ENCODE measurements at regions not wholly inside any gene's neighbourhood (a gene's known extent, or its start where the extent isn't known, plus 50 kb on each side); places are given as distances from the start of the nearest gene placed in this dataset.
"Not testable (repeated sequence)": the region's sequence is repeated elsewhere in the genome, so short reads cannot be mapped to it uniquely, and the experiment has no call there.

DNA sequence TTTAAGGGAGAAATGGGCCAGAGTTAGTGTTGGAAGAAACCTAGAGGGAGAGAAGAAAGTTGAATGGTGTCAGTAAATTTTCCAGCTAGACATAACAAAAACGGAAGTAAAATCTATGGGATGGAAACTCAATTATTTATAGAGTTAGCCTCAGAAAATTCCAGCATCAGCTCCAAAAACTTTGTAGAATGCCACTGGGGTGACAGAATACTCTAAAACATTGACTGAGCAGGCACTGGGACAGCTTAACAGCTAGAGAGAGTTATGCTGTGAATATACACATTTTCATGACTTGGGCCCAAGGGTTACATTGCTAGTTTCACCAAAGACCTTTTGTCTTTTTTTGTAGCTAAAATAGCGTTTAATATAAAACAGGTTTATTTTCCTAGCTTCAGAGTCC is 226.3 kb downstream of the PHLDA1 start:
- no peak for DNase-seq (ENCODE audit: low spot score)

DNA sequence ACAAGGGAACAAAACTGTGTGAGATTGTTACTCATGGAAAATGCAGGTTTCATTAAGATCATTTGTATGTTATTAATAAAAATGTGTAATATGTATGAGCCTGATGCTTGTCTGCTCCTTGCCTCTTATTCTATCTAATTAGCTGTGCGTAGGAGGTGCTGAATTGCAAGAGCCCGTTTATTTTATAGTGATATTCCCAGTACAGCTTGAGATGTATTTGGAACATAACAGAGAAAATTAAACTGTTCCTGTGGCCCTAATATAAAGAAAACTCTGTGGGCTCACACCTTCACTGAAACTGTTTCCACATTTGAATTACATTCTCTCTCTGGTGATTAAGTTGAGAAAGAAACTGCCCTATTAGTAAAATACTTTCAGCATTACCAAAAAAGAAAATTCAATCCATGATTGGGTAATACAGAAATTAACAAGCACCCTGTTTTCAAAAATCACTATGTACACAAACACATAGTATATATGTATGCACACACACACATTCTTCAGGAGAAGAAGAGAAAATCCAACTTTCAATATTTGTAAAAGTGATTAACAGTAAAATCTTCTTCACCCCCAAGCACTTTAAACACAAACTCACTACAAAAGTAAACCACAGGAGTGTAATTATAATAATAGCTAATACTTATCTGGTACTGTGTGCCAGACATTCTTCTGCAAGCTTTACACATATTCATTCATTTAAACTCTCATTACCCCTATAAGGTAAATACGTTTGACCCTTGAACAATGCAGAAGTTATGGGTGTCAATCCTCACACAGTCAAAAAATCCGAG is 233.2 kb downstream of the PHLDA1 start:
- no peak for DNase-seq (ENCODE audit: low spot score)

- no peak for DNase-seq (ENCODE audit: low spot score)
These were observed 236.5 kb downstream of the PHLDA1 start for GRCh38 chr12:75795125-75795524.

- DNase-seq (ENCODE audit: low spot score), result no peak
These were observed 238.9 kb downstream of the PHLDA1 start for GRCh38 chr12:75792687-75793086.

GRCh38 chr12:75790219-75790618 is 241.4 kb downstream of the PHLDA1 start:
- DNase-seq (ENCODE audit: low spot score), result no peak

DNA sequence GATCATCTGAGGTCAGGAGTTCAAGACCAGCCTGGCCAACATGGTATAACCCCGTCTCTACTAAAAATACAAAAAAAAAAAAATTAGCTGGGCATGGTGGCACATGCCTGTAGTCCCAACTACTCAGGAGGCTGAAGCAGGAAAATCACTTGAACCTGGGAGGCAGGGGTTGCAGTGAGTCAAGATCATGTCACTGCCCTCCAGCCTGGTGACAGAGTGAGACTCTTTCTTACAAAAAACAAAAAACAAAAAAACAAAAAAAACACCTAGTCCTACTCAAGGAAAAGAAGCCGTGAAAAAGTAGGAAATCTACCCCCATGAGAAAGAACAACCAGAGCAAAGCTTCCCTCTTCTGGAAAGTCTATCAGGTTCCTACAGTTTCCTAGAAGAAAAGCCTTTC is 244.4 kb downstream of the PHLDA1 start:
- not testable (repeated sequence) for DNase-seq (ENCODE audit: low spot score)

- DNase-seq (ENCODE audit: low spot score), result no peak
These were observed 245.5 kb downstream of the PHLDA1 start for GRCh38 chr12:75786070-75786469.

DNA sequence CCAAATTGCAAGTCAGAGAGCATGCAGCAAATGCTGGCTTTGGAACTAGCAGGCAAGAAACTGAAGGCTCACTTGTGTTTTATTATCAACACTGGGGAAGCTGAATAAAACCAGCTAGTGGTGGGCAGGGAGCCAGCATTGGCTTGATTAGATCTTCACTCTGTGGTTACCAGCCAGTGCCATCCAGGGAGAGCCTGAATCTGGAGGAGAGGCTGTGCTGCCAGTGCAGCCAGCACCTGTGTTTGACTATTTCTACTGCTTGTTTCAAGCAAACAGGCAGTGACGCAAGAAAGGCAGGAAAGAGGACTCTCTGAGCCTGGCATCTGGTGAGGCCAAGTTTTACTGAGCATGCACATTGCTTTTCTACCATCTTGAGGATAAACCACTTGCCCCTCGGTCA is 247.0 kb downstream of the PHLDA1 start:
- no peak for DNase-seq (ENCODE audit: low spot score)

GRCh38 chr12:75783093-75783877 is 248.3 kb downstream of the PHLDA1 start:
- no peak for DNase-seq (ENCODE audit: low spot score)

GRCh38 chr12:75782069-75782581 is 249.5 kb downstream of the PHLDA1 start:
- no peak for DNase-seq (ENCODE audit: low spot score)

DNA sequence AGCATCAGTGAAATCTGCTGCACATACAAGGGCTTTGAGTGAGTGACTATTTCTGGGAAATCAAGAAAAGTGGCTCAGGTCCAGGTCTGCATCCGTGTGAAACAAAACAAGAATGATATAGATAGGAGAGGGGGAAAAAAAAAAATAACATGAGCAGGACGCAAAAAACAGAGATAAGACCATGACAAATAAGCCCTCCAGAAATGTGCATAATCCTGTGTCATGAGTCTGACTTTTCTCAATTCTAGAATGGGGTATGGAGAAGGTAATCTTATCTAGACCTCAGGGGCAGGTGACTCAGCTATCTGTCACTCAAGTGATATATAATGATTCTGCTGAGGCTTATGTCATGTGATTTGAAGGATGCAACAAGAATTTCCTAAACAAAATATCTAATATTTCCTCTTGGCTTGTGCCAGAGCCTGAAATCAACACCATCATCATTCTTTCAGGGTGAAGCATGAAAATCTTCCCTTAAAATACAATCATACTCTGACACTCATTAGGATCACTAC is 250.0 kb downstream of the PHLDA1 start:
- DNase-seq (ENCODE audit: low spot score), result no peak

- no peak for DNase-seq (ENCODE audit: low spot score)
These were observed 251.6 kb downstream of the PHLDA1 start for GRCh38 chr12:75779891-75780496.

DNA sequence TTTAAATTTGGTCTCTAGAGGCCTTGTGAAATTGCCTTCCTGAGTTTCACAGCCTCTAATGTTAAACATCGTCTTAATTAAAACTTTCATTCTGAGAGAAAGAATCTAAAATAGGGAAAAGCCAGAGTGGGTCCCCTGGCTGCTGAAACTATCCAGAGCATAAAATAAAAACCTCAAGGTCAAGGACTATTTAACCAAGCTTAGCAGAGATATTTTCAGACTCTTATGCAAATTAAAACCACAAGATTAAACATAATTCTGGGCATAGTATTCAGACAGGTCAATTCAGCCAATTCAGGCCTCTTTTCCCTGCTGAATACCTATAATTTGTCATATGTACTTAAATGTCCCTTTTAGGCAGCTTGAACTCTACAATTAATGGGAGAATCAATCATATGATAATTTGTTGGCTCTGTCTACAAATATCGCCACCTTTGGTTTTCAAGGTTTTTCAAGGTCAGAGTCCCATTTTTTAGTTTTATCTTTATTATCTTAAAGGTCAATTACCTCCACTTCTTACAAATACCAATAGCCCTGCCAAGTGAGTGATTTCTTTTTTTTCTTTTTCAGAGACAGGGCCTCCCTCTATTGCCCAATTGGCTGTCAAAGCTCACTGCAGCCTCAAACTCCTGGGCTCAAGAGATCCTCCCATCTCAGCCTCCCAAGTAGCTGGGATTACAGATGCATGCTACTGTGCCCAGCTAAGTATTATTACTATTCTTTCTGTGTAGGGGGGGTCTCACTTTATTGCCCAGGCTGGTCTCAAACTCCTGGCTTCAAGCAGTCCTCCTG is 257.1 kb downstream of the PHLDA1 start:
- no peak for DNase-seq (ENCODE audit: low spot score)

DNA sequence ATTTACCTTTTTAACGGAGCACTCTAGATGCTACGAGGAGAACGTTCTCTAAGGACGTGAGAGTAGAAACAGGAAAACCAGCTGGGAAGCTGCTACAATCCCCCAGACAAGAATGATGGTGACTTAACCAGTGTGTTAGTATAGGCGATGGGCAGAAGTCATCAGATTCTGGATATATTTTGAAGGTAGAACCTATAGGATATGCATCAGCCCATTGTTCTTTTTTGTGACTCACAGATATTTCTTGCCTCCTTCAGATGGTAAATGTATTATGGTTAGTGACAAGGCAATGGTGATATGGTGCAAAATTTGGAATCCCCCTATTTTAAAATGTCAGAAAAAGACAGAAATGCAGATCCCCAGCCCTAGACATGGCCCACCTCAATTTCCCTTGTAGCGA is 258.2 kb downstream of the PHLDA1 start:
- DNase-seq (ENCODE audit: low spot score), result no peak

GRCh38 chr12:75771023-75771422 is 259.6 kb upstream of the KRR1 start:
- DNase-seq (ENCODE audit: low spot score), result no peak

DNA sequence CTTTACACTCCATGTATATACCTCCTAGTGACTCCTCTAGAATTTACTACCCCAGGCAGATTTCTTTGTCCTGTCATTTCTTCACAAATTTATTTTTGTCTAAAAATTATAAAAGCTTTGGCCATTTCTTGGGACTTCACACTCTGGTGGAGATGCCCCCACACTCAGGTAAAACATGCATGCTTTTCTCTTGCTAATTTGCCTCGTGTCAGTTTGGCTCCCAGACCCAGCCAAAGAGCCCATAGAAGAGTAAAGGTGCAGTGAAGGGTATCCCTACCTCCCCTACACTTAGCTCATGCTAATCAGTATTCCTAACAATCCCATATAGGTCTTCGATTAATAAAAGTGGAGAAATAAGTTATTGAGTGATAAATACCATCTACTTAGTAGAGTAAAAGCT is 256.5 kb upstream of the KRR1 start:
- no peak for DNase-seq (ENCODE audit: low spot score)

DNA sequence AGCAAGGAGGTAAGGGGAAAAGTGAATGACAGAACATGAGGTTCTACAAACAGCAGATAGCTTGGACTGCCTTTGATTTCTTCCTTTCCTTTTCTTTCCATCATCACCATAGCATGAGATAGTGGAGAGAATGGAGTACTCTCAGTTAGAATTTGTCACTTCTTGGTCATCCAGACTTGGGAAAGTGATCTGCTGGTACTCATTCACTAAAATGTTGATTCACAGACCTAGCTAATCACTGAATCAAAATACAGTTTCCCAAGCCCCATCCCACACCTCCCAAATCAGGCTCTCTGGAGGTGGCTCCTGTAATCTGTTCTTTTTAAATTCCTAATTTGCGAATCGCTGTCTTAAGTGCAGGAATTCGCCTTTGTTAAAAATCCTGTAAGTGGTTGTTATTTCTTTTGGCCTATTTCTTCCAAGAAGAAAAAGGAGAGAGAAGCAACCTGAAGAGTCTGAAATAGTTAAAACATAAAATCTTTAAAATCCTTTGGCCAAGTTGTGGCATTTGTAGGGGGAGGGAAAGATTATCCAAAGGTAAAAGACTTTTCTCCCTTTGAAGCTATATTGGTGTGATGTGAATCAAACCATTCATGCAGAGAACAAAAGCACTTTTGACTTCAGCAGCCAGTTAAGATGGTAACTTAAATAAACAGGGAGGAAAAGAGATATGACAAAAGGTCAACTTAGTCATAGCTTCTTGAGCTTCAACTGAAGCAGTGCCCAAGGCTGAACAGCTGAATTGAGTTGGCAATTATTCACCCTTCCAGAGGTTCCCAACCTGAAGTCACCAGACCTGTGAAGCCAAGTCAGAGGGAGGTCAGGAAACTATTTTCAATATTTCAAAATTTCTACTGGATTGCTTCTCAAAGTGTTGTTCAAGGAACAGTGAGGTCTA is 255.1 kb upstream of the KRR1 start:
- no peak for DNase-seq (ENCODE audit: low spot score)

DNA sequence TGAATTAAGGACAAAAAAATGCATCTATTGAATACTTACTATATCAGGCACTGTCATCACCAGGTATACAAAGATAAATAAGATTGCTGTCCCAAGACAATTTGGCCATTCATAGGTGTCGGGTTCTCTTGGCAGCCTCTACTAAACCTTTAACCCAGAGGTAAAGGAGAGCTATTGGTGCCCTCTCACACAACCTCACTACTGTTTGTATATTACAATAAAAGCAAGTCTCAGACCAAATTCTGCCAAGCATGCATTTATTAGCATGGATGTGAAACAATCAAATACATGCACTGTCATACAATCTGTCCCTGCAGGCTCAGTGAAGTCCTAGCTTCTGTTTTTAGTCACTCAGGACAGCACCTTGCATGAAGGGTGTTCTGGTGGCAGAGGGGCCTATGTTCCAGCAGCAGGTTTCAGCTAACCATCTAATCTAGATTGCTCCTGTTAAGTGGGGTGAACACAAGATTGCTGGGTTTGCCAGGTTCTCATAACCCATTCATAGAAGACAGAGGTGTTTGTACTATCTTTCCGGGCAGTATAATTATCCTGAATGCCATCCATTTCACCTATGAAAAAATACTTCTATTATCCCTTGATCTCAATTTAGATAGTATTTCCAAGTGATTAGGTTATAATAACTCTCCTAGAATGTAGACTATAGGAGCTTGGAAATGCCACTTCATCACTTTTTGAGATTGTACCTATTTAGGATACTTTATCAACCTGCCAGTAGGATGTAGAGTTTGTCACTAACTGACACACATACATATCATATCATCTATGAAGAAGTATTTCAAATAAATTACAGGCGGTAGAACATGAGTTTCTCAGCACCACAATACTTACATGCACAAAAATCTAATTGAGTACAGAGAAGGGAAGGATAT is 254.0 kb upstream of the KRR1 start:
- no peak for DNase-seq (ENCODE audit: low spot score)

DNA sequence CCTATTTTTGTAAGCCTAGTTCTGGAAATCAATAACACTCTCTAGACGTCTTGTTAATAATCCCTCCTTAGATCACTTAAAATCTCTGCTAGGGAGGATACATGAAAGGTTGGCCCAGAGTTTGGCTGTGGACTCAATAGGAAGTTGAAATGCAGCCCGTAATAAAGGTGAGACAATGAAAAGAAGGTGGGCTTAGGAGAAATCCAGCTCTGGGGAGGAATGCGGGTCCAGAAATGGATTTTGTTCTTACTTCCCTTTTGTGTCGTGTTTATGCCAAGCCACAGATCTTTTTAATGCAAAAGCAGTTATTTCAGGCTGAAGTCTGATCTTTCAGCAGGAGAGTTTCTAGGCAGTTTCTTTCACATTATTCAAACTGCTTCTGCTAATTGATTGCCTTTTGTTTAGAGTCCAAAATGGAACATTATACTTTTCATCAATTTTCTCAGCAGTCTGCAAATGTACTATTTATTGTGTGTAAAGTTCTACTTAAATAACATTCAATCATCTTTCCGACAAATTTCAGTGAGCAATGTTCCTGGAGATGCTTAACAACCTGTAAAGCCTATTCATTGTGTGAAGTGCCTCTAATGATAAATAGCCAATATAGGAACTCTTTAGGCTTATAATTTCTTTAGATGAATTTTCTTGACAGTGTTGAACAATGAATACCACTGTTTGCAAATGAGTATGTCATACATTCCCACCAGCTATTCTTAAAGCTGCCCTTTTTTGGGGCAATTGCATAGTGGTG is 252.9 kb upstream of the KRR1 start:
- DNase-seq (ENCODE audit: low spot score), result no peak
